A673 (cell line): ENCODE measurements at regions not wholly inside any gene's neighbourhood (a gene's known extent, or its start where the extent isn't known, plus 50 kb on each side); places are given as distances from the start of the nearest gene placed in this dataset.

Experiments
- EZH2 ChIP-seq: fragments of 200-600 bp; sonication (generic); IDR thresholded peaks from 2 replicates; pipeline ENCODE4 v1.6.1; 2017; ENCODE audit warnings: borderline replicate concordance, low read depth, mild to moderate bottlenecking, mixed read lengths, antibody characterized with exemption, low read length; ENCODE audit not compliant: poor library complexity, severe bottlenecking
- TF ChIP-seq, protein P1 (sequence below): fragments of 300-800, 200-600 bp; sonication (generic); conservative IDR thresholded peaks from 2 replicates; pipeline ENCODE4 v1.5.1; 2017; ENCODE audit warnings: low read depth, mild to moderate bottlenecking, antibody characterized with exemption, low read length, moderate library complexity, mixed read lengths

DNA sequence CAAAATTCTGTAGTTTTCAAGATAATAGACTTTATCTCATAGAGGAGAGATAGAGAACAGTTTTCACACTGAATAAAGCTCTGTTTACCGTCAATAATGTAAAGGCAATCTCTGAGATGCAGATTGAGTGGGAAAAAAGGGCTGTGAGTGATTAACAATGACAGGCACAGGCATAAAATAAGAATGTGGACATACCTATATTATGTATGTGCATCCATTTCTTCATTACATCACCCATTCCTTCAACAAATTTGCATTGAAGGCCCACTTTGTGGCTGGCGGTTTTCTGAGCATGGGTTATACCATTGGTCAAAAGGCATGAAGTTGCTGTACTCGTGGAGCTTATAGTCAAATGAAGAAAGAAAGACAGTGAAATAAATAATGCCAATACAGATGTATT, 1431.0 kb downstream of the AACS start:
- TF ChIP-seq, protein P1, sequence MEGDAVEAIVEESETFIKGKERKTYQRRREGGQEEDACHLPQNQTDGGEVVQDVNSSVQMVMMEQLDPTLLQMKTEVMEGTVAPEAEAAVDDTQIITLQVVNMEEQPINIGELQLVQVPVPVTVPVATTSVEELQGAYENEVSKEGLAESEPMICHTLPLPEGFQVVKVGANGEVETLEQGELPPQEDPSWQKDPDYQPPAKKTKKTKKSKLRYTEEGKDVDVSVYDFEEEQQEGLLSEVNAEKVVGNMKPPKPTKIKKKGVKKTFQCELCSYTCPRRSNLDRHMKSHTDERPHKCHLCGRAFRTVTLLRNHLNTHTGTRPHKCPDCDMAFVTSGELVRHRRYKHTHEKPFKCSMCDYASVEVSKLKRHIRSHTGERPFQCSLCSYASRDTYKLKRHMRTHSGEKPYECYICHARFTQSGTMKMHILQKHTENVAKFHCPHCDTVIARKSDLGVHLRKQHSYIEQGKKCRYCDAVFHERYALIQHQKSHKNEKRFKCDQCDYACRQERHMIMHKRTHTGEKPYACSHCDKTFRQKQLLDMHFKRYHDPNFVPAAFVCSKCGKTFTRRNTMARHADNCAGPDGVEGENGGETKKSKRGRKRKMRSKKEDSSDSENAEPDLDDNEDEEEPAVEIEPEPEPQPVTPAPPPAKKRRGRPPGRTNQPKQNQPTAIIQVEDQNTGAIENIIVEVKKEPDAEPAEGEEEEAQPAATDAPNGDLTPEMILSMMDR, result no peak
- no peak for TF ChIP-seq EZH2
